ENCODE measurements at regions not wholly inside any gene's neighbourhood (a gene's known extent, or its start where the extent isn't known, plus 50 kb on each side); places are given as distances from the start of the nearest gene placed in this dataset.
A peak's percentile ranks its signal among the peaks of the same experiment; 100 is the strongest.

- H3K4me3 ChIP-seq (ENCODE audit: low read depth, low read length), result peak overlapping the region; percentile 87
- TF ChIP-seq CTCF (conservative IDR thresholded peaks at IDR 0.05; ENCODE audit: low read depth, low read length), result no peak
- DNase-seq (ENCODE audit: low read depth), result peak; percentile 74
Measured at GRCh38 chr14:71321574-71322315, 414.5 kb downstream of the PCNX1 start.

GRCh38 chr14:71322655-71323250 is 415.5 kb downstream of the PCNX1 start:
- DNase-seq (ENCODE audit: low read depth), result peak; percentile 87
- TF ChIP-seq CTCF (conservative IDR thresholded peaks at IDR 0.05; ENCODE audit: low read depth, low read length), result peak; percentile 83
- H3K4me3 ChIP-seq (ENCODE audit: low read depth, low read length), result peak overlapping the region; percentile 87

- peak; percentile 83 for DNase-seq (ENCODE audit: low read depth)
- H3K4me3 ChIP-seq (ENCODE audit: low read depth, low read length), result peak overlapping the region; percentile 9
- no peak for TF ChIP-seq CTCF (conservative IDR thresholded peaks at IDR 0.05; ENCODE audit: low read depth, low read length)
Measured at GRCh38 chr14:71324767-71325272, 417.6 kb downstream of the PCNX1 start.

- DNase-seq (ENCODE audit: low read depth), result peak; percentile 59
- no peak overlapping the region for H3K4me3 ChIP-seq (ENCODE audit: low read depth, low read length)
- no peak for TF ChIP-seq CTCF (conservative IDR thresholded peaks at IDR 0.05; ENCODE audit: low read depth, low read length)
Measured at GRCh38 chr14:71327691-71328090, 420.4 kb downstream of the PCNX1 start.

GRCh38 chr14:71328183-71328582 is 420.9 kb downstream of the PCNX1 start:
- H3K4me3 ChIP-seq (ENCODE audit: low read depth, low read length), result no peak overlapping the region
- no peak for TF ChIP-seq CTCF (conservative IDR thresholded peaks at IDR 0.05; ENCODE audit: low read depth, low read length)
- no peak for DNase-seq (ENCODE audit: low read depth)

- TF ChIP-seq CTCF (conservative IDR thresholded peaks at IDR 0.05; ENCODE audit: low read depth, low read length), result no peak
- no peak overlapping the region for H3K4me3 ChIP-seq (ENCODE audit: low read depth, low read length)
- no peak for DNase-seq (ENCODE audit: low read depth)
Measured at GRCh38 chr14:71328954-71329353, 421.7 kb downstream of the PCNX1 start.

Data from choroid plexus epithelial cell (primary cell).